Adrenal gland (tissue), 5 donors: ENCODE measurements at regions not wholly inside any gene's neighbourhood (a gene's known extent, or its start where the extent isn't known, plus 50 kb on each side); places are given as distances from the start of the nearest gene placed in this dataset.

ENCODE experiments used
- POLR2A ChIP-seq, 2 donors: fragments of 450-650 bp; IDR thresholded peaks; one replicate each; pipeline ENCODE4 v1.6.1; 2017; ENCODE audit warnings: antibody characterized with exemption in 2 of 2, mild to moderate bottlenecking in 2 of 2, moderate library complexity in 1 of 2
- TF ChIP-seq, protein P1 (sequence below), 6 experiments: fragments of 450-650 bp in 4 of 6; fragments of 200-600 bp in 2 of 6; sonication (generic) in 1 of 6; IDR thresholded peaks; 1 replicate in 5 of 6; 2 replicates in 1 of 6; pipeline versions ENCODE4 v1.5.1 to v1.8.0; 2016 to 2021; ENCODE audit warnings: antibody characterized with exemption in 6 of 6, mild to moderate bottlenecking in 2 of 6, moderate library complexity in 1 of 6
- donor health status: DM: no; HTN: no; CAD: no.

DNA sequence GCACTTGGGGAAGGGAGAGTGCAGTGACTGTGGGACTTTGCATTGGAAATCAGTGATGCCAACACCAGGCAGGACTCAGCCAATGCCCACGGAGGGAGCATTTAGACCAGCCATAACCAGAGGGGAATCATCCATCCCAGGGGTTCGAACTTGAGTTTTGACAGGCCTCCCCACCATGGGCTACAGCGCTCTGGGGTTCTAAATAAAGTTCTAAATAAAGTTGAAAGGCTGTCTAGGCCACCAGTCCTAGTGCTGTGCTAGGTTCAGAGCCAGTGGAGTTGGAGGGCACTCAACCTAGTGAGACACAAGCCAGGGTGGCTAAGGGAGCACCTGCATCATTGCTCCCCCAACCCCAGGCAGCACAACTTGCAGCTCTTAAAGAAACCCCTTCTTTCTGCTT, 82.0 kb upstream of the SLC38A4 start:
- TF ChIP-seq, protein P1, sequence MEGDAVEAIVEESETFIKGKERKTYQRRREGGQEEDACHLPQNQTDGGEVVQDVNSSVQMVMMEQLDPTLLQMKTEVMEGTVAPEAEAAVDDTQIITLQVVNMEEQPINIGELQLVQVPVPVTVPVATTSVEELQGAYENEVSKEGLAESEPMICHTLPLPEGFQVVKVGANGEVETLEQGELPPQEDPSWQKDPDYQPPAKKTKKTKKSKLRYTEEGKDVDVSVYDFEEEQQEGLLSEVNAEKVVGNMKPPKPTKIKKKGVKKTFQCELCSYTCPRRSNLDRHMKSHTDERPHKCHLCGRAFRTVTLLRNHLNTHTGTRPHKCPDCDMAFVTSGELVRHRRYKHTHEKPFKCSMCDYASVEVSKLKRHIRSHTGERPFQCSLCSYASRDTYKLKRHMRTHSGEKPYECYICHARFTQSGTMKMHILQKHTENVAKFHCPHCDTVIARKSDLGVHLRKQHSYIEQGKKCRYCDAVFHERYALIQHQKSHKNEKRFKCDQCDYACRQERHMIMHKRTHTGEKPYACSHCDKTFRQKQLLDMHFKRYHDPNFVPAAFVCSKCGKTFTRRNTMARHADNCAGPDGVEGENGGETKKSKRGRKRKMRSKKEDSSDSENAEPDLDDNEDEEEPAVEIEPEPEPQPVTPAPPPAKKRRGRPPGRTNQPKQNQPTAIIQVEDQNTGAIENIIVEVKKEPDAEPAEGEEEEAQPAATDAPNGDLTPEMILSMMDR (IDR thresholded peaks at IDR 0.05), result no peak
- TF ChIP-seq POLR2A (IDR thresholded peaks at IDR 0.05), result no peak
